Thyroid gland (tissue), 4 donors: ENCODE measurements at regions not wholly inside any gene's neighbourhood (a gene's known extent, or its start where the extent isn't known, plus 50 kb on each side); places are given as distances from the start of the nearest gene placed in this dataset.

Experiments used
- DNase-seq, 2 donors: peaks; one replicate each; pipeline ENCODE4 v3.0.0-alpha.2; 2019
- H3K27ac ChIP-seq, 3 donors: fragments of 200-600 bp; sonication (generic); 1 replicate in 2 of 3; 2 replicates in 1 of 3; pipeline ENCODE4 v1.5.1; 2016 to 2019; ENCODE audit warnings: mild to moderate bottlenecking in 1 of 3, moderate library complexity in 1 of 3
- H3K27me3 ChIP-seq: fragments of 200-600 bp; sonication (generic); one replicate; pipeline ENCODE4 v1.5.1; 2019
- H3K36me3 ChIP-seq, 2 donors: fragments of 200-600 bp; sonication (generic); one replicate each; pipeline ENCODE4 v1.5.1; 2016 to 2019
- H3K4me1 ChIP-seq, 2 donors: fragments of 200-600 bp; sonication (generic); one replicate each; pipeline ENCODE4 v1.5.1; 2017 to 2019
- H3K4me3 ChIP-seq, 3 donors: fragments of 200-600 bp; sonication (generic); replicated peaks in 1 of 3; 1 replicate in 2 of 3; 2 replicates in 1 of 3; pipeline ENCODE4 v1.5.1; 2016; ENCODE audit warnings: mild to moderate bottlenecking in 1 of 3
- H3K9me3 ChIP-seq: fragments of 200-600 bp; sonication (generic); one replicate; pipeline ENCODE4 v1.5.1; 2017
- CTCF ChIP-seq, 6 experiments: fragments of 200-600 bp in 3 of 6; fragments of 450-650 bp in 3 of 6; sonication (generic) in 3 of 6; IDR thresholded peaks; one replicate each; pipeline ENCODE4 v1.5.1; 2016 to 2019; ENCODE audit warnings: antibody characterized with exemption in 6 of 6, mild to moderate bottlenecking in 2 of 6, inconsistent platforms in 1 of 6, moderate library complexity in 1 of 6
- POLR2A ChIP-seq, 2 donors: fragments of 450-650 bp; IDR thresholded peaks; one replicate each; pipeline ENCODE4 v1.6.1; 2017; ENCODE audit warnings: antibody characterized with exemption in 2 of 2, mild to moderate bottlenecking in 2 of 2, moderate library complexity in 1 of 2
- WGBS, 2 donors: methylation state at CpG; one replicate each; pipeline ENCODE4 v1.1.5; 2017; 5-methylcytosine and 5-hydroxymethylcytosine counted together
- intact Hi-C: fragments of 100-400 bp; cut with DNase I; formaldehyde crosslinking; loops from one replicate; pipeline ENCODE4 v1.15.1; 2023

- 64 to 84% methylated on average over 4 of the region's 4 CpGs for WGBS, 2 donors
- intact Hi-C loops, result no loop called here
These were observed 313.6 kb downstream of the NSG2 start for GRCh38 chr5:174359071-174359470.

GRCh38 chr5:174362514-174362913 lies 317.0 kb downstream of the NSG2 start:
- intact Hi-C loops, result no loop called here
- WGBS, 2 donors, result 68 to 85% methylated on average over 2 of the region's 2 CpGs
- Histone ChIP-seq H3K27ac (no peak overlapping the region), H3K9me3 (no peaks in the 10 kb centered on the region), H3K4me3 (no peak overlapping the region), H3K4me1 (no peaks in the 10 kb centered on the region), H3K27me3 (no peaks in the 10 kb centered on the region), H3K36me3 (no peaks in the 10 kb centered on the region)
- TF ChIP-seq POLR2A (IDR thresholded peaks at IDR 0.05) (no peak), CTCF (IDR thresholded peaks at IDR 0.05) (no peak)
- DNase-seq, result no peak

More at GRCh38 chr5:174359071-174359470, 313.6 kb downstream of the NSG2 start:
- Histone ChIP-seq H3K27ac (no peak overlapping the region), H3K36me3 (no peaks in the 10 kb centered on the region), H3K27me3 (no peaks in the 10 kb centered on the region), H3K4me1 (no peaks in the 10 kb centered on the region), H3K4me3 (no peak overlapping the region), H3K9me3 (no peaks in the 10 kb centered on the region)
- no peak for DNase-seq
- TF ChIP-seq CTCF (IDR thresholded peaks at IDR 0.05) (no peak), POLR2A (IDR thresholded peaks at IDR 0.05) (no peak)

GRCh38 chr5:174363934-174364333 lies 318.4 kb downstream of the NSG2 start:
- intact Hi-C loops, result no loop called here
- H3K27ac ChIP-seq, result no peak overlapping the region
- TF ChIP-seq POLR2A (IDR thresholded peaks at IDR 0.05) (no peak), CTCF (IDR thresholded peaks at IDR 0.05) (no peak)
- H3K4me1 ChIP-seq, result no peaks in the 10 kb centered on the region
- H3K27me3 ChIP-seq, result no peaks in the 10 kb centered on the region
- DNase-seq, result no peak
- H3K4me3 ChIP-seq, result no peak overlapping the region
- H3K9me3 ChIP-seq, result no peaks in the 10 kb centered on the region
- H3K36me3 ChIP-seq, result no peaks in the 10 kb centered on the region

GRCh38 chr5:174364676-174365075 lies 319.2 kb downstream of the NSG2 start:
- no peaks in the 10 kb centered on the region for H3K9me3 ChIP-seq
- H3K27ac ChIP-seq, result no peak overlapping the region
- intact Hi-C loops, result no loop called here
- no peaks in the 10 kb centered on the region for H3K36me3 ChIP-seq
- no peaks in the 10 kb centered on the region for H3K4me1 ChIP-seq
- no peak overlapping the region for H3K4me3 ChIP-seq
- DNase-seq, result no peak
- 89 to 93% methylated on average over 2 of the region's 2 CpGs for WGBS, 2 donors
- H3K27me3 ChIP-seq, result no peaks in the 10 kb centered on the region
- TF ChIP-seq POLR2A (IDR thresholded peaks at IDR 0.05) (no peak), CTCF (IDR thresholded peaks at IDR 0.05) (no peak)

- H3K4me1 ChIP-seq, result no peaks in the 10 kb centered on the region
- H3K27me3 ChIP-seq, result no peaks in the 10 kb centered on the region
- no peak overlapping the region for H3K4me3 ChIP-seq
- intact Hi-C loops, result no loop called here
- no peak for TF ChIP-seq CTCF (IDR thresholded peaks at IDR 0.05)
- TF ChIP-seq POLR2A (IDR thresholded peaks at IDR 0.05), result no peak
- 52 to 58% methylated on average over 10 of the region's 10 CpGs for WGBS, 2 donors
- no peaks in the 10 kb centered on the region for H3K9me3 ChIP-seq
- no peak for DNase-seq
- no peaks in the 10 kb centered on the region for H3K36me3 ChIP-seq
- no peak overlapping the region for H3K27ac ChIP-seq
These were observed 326.1 kb downstream of the NSG2 start for GRCh38 chr5:174371600-174372094.
